ENCODE measurements at regions not wholly inside any gene's neighbourhood (a gene's known extent, or its start where the extent isn't known, plus 50 kb on each side); places are given as distances from the start of the nearest gene placed in this dataset.

GRCh38 chr18:60082282-60082681, 182.5 kb downstream of the PMAIP1 start:
- H3K27ac ChIP-seq = no peak overlapping the region
- no peak for DNase-seq (ENCODE audit: low spot score)
- TF ChIP-seq CTCF (conservative IDR thresholded peaks at IDR 0.05; ENCODE audit: low read depth) = no peak
- POLR2A ChIA-PET (ENCODE audit: low non-redundant PET) = no interaction called here
- CTCF ChIA-PET = no interaction called here

- ChIA-PET POLR2A (ENCODE audit: low non-redundant PET) (no interaction called here), CTCF (no interaction called here)
- DNase-seq (ENCODE audit: low spot score) = no peak
- no peak for TF ChIP-seq CTCF (conservative IDR thresholded peaks at IDR 0.05; ENCODE audit: low read depth)
- H3K27ac ChIP-seq = no peak overlapping the region
Observed at GRCh38 chr18:60075477-60075876, 175.7 kb downstream of the PMAIP1 start.

- ChIA-PET CTCF (no interaction called here), POLR2A (ENCODE audit: low non-redundant PET) (no interaction called here)
- TF ChIP-seq CTCF (conservative IDR thresholded peaks at IDR 0.05; ENCODE audit: low read depth) = no peak
- H3K27ac ChIP-seq = no peak overlapping the region
- DNase-seq (ENCODE audit: low spot score) = no peak
Observed at GRCh38 chr18:60070631-60071030, 170.8 kb downstream of the PMAIP1 start.

- CTCF ChIA-PET = no interaction called here
- no peak for TF ChIP-seq CTCF (conservative IDR thresholded peaks at IDR 0.05; ENCODE audit: low read depth)
- H3K27ac ChIP-seq = no peak overlapping the region
- POLR2A ChIA-PET (ENCODE audit: low non-redundant PET) = no interaction called here
- DNase-seq (ENCODE audit: low spot score) = no peak
Observed at GRCh38 chr18:60069145-60069544, 169.3 kb downstream of the PMAIP1 start.

- H3K27ac ChIP-seq = no peak overlapping the region
- CTCF ChIA-PET = no interaction called here
- POLR2A ChIA-PET (ENCODE audit: low non-redundant PET) = no interaction called here
- no peak for TF ChIP-seq CTCF (conservative IDR thresholded peaks at IDR 0.05; ENCODE audit: low read depth)
- no peak for DNase-seq (ENCODE audit: low spot score)
Observed at GRCh38 chr18:60067426-60068210, 167.8 kb downstream of the PMAIP1 start.

- H3K27ac ChIP-seq = no peak overlapping the region
- ChIA-PET CTCF (no interaction called here), POLR2A (ENCODE audit: low non-redundant PET) (no interaction called here)
- no peak for DNase-seq (ENCODE audit: low spot score)
- no peak for TF ChIP-seq CTCF (conservative IDR thresholded peaks at IDR 0.05; ENCODE audit: low read depth)
Observed at GRCh38 chr18:60066219-60066975, 166.6 kb downstream of the PMAIP1 start.

Measured in RWPE1 (cell line).